MCF 10A (cell line): ENCODE measurements at regions not wholly inside any gene's neighbourhood (a gene's known extent, or its start where the extent isn't known, plus 50 kb on each side); places are given as distances from the start of the nearest gene placed in this dataset.

Experiments
- BruUV-seq: library from RNA; stranded (reverse); fragments of 400-500 nt; replicated peaks from 2 replicates; lab custom pipeline; 2021; lab: Mats Ljungman, UMichigan
- CTCF ChIA-PET: fragments of 300-600 bp; sonication (Branson Sonifier 250); formaldehyde crosslinking; extraction: SDS; loops from one replicate; lab custom pipeline; 2021; ENCODE audit warnings: antibody characterized with exemption, inconsistent platforms; lab: Yijun Ruan, JAX
- POLR2A ChIA-PET: fragments of 300-600, 350-650 bp; sonication (Branson Sonifier 250); formaldehyde crosslinking; extraction: SDS; loops from one replicate; lab custom pipeline; 2020; ENCODE audit warnings: antibody characterized with exemption, inconsistent platforms; lab: Yijun Ruan, JAX
- DNase-seq: peaks from one replicate; pipeline ENCODE4 v3.0.0-alpha.2; 2018; ENCODE audit not compliant: unreplicated experiment
- H3K27ac Mint-ChIP-seq: one replicate; pipeline ENCODE4 v1.8.0; 2022; ENCODE audit warnings: mild to moderate bottlenecking, low read depth, mixed read lengths; ENCODE audit not compliant: unreplicated experiment
- H3K27me3 Mint-ChIP-seq: one replicate; pipeline ENCODE4 v1.8.0; 2022; ENCODE audit warnings: mixed read lengths; ENCODE audit not compliant: insufficient read depth, unreplicated experiment
- H3K36me3 Mint-ChIP-seq: one replicate; pipeline ENCODE4 v1.8.0; 2022; ENCODE audit warnings: mild to moderate bottlenecking, moderate library complexity, mixed read lengths; ENCODE audit not compliant: insufficient read depth, unreplicated experiment
- H3K4me1 Mint-ChIP-seq: one replicate; pipeline ENCODE4 v1.8.0; 2022; ENCODE audit warnings: mixed read lengths; ENCODE audit not compliant: insufficient read depth, unreplicated experiment
- H3K4me3 Mint-ChIP-seq: one replicate; pipeline ENCODE4 v1.8.0; 2022; ENCODE audit warnings: mild to moderate bottlenecking, moderate library complexity, mixed read lengths; ENCODE audit not compliant: unreplicated experiment
- H3K9me3 Mint-ChIP-seq: one replicate; pipeline ENCODE4 v1.8.0; 2022; ENCODE audit warnings: mixed read lengths; ENCODE audit not compliant: unreplicated experiment
- intact Hi-C: fragments of 100-400 bp; cut with micrococcal nuclease; formaldehyde crosslinking; loops from 2 replicates; pipeline ENCODE4 v1.14.1; 2022
- TF ChIP-seq, protein P1 (sequence below): fragments of 200-600 bp; IDR thresholded peaks from one replicate; pipeline ENCODE4 v1.8.0; 2022; ENCODE audit warnings: antibody characterized with exemption, mild to moderate bottlenecking; ENCODE audit not compliant: unreplicated experiment

- Mint-ChIP-seq H3K9me3 (peaks cover 8% of the 10 kb centered on the region), H3K36me3 (no peaks in the 10 kb centered on the region), H3K4me3 (no peak overlapping the region), H3K4me1 (no peaks in the 10 kb centered on the region), H3K27ac (no peak overlapping the region), H3K27me3 (no peaks in the 10 kb centered on the region)
- ChIA-PET POLR2A (interaction anchor here (0.6 kb wide), 1 partner anchor 310 kb away, joined by 3 read pairs; no protein-coding TSS in a partner anchor), CTCF (interaction anchor here (0.6 kb wide), 1 partner anchor 235 kb away, joined by 5 read pairs; no protein-coding TSS in a partner anchor)
- no peak for DNase-seq
- TF ChIP-seq, protein P1, sequence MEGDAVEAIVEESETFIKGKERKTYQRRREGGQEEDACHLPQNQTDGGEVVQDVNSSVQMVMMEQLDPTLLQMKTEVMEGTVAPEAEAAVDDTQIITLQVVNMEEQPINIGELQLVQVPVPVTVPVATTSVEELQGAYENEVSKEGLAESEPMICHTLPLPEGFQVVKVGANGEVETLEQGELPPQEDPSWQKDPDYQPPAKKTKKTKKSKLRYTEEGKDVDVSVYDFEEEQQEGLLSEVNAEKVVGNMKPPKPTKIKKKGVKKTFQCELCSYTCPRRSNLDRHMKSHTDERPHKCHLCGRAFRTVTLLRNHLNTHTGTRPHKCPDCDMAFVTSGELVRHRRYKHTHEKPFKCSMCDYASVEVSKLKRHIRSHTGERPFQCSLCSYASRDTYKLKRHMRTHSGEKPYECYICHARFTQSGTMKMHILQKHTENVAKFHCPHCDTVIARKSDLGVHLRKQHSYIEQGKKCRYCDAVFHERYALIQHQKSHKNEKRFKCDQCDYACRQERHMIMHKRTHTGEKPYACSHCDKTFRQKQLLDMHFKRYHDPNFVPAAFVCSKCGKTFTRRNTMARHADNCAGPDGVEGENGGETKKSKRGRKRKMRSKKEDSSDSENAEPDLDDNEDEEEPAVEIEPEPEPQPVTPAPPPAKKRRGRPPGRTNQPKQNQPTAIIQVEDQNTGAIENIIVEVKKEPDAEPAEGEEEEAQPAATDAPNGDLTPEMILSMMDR, result no peak
- no TSS peak for BruUV-seq
- intact Hi-C loops, result no loop called here
Observed at GRCh38 chr17:36837939-36838272, 99.4 kb upstream of the LHX1 start.

GRCh38 chr17:36839256-36839655 is 98.0 kb upstream of the LHX1 start:
- intact Hi-C loops, result no loop called here
- Mint-ChIP-seq H3K4me1 (no peaks in the 10 kb centered on the region), H3K9me3 (peaks cover 8% of the 10 kb centered on the region), H3K36me3 (no peaks in the 10 kb centered on the region), H3K27me3 (no peaks in the 10 kb centered on the region), H3K27ac (no peak overlapping the region), H3K4me3 (no peak overlapping the region)
- POLR2A ChIA-PET, result interaction anchor here (0.6 kb wide), 1 partner anchor 14 kb away, joined by 3 read pairs; no protein-coding TSS in a partner anchor
- TF ChIP-seq, protein P1, result no peak
- no TSS peak for BruUV-seq
- DNase-seq, result no peak
- CTCF ChIA-PET, result no interaction called here

DNA sequence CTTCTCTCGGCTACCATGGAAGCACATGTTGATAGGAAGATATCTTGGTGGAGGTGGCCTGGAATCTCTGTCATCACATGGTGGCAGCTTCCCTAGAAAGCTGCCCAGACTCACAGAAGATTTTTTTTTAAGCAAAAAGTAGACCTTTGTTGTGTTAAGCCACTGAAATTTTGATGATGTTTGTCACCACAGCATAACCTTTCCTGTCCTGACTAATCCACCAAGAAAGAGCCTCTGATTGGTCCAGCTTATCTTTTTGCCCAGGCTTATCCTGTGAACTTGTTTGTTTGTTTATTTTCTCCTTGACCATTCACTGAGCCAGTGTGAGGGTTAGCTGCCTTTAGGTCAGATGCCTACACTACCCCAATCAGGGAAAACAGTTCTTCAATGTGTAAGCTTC is 96.5 kb upstream of the LHX1 start:
- no peaks in the 10 kb centered on the region for H3K4me1 Mint-ChIP-seq
- ChIA-PET CTCF (interaction anchor here (0.6 kb wide), 1 partner anchor 1076 kb away, joined by 3 read pairs; no protein-coding TSS in a partner anchor), POLR2A (no interaction called here)
- no TSS peak for BruUV-seq
- H3K4me3 Mint-ChIP-seq, result no peak overlapping the region
- H3K36me3 Mint-ChIP-seq, result no peaks in the 10 kb centered on the region
- no peaks in the 10 kb centered on the region for H3K9me3 Mint-ChIP-seq
- H3K27me3 Mint-ChIP-seq, result no peaks in the 10 kb centered on the region
- no peak for DNase-seq
- intact Hi-C loops, result no loop called here
- TF ChIP-seq, protein P1, result no peak
- H3K27ac Mint-ChIP-seq, result no peak overlapping the region

GRCh38 chr17:36842231-36842819 is 95.0 kb upstream of the LHX1 start:
- Mint-ChIP-seq H3K4me1 (no peaks in the 10 kb centered on the region), H3K27ac (no peak overlapping the region), H3K9me3 (no peaks in the 10 kb centered on the region), H3K27me3 (no peaks in the 10 kb centered on the region), H3K36me3 (no peaks in the 10 kb centered on the region), H3K4me3 (no peak overlapping the region)
- POLR2A ChIA-PET, result no interaction called here
- intact Hi-C loops, result no loop called here
- TF ChIP-seq, protein P1, result no peak
- BruUV-seq, result no TSS peak
- CTCF ChIA-PET, result no interaction called here
- DNase-seq, result no peak
